HEK293 (cell line): ENCODE measurements at regions not wholly inside any gene's neighbourhood (a gene's known extent, or its start where the extent isn't known, plus 50 kb on each side); places are given as distances from the start of the nearest gene placed in this dataset.

Experiments used
- CTCF ChIA-PET: fragments of 350-600 bp; formaldehyde crosslinking; extraction: SDS; loops from one replicate; lab custom pipeline; 2021; ENCODE audit warnings: antibody characterized with exemption; lab: Yijun Ruan, JAX
- POLR2A ChIA-PET: fragments of 300-600 bp; formaldehyde crosslinking; extraction: SDS; loops from one replicate; lab custom pipeline; 2020; ENCODE audit warnings: antibody characterized with exemption, inconsistent platforms; lab: Yijun Ruan, JAX
- H3K27ac ChIP-seq: fragments of 200-500 bp; sonication (Bioruptor generic); 2 replicates; pipeline ENCODE4 v1.5.1; 2014; ENCODE audit warnings: low read depth, low read length, control low read depth, inconsistent platforms; ENCODE audit errors: extremely low read depth
- H3K36me3 ChIP-seq, 2 experiments: fragments of 200-500 bp in 1 of 2; sonication (Bioruptor generic) in 1 of 2; 1 replicate in 1 of 2; 2 replicates in 1 of 2; pipeline ENCODE4 v1.5.1; 2014 to 2017; ENCODE audit warnings: inconsistent platforms in 2 of 2, low read length in 2 of 2; ENCODE audit not compliant: control insufficient read depth in 2 of 2, insufficient read depth in 1 of 2
- H3K4me1 ChIP-seq: fragments of 200-500 bp; sonication (Bioruptor generic); 2 replicates; pipeline ENCODE4 v1.5.1; 2014; ENCODE audit warnings: mild to moderate bottlenecking, low read length, inconsistent platforms; ENCODE audit not compliant: control insufficient read depth, insufficient read depth
- H3K4me3 ChIP-seq: 2 replicates; pipeline ENCODE4 v1.5.1; 2011; ENCODE audit warnings: low read depth, mild to moderate bottlenecking, control low read depth, low read length, moderate library complexity
- H3K9me3 ChIP-seq: fragments of 200-500 bp; sonication (Bioruptor generic); 2 replicates; pipeline ENCODE4 v1.5.1; 2014; ENCODE audit warnings: low read depth, low read length, inconsistent platforms; ENCODE audit not compliant: control insufficient read depth, insufficient read depth
- BCL11A ChIP-seq: fragments of 450-650 bp; formaldehyde crosslinking; IDR thresholded peaks from 2 replicates; pipeline ENCODE4 v1.5.1; 2016; ENCODE audit warnings: low read depth, missing biosample characterization, missing genetic modification characterization
- GLI2 ChIP-seq: fragments of 450-650 bp; formaldehyde crosslinking; IDR thresholded peaks from 2 replicates; pipeline ENCODE4; 2017; ENCODE audit warnings: missing biosample characterization, missing genetic modification characterization, low read depth, borderline replicate concordance
- GLIS1 ChIP-seq: fragments of 450-650 bp; formaldehyde crosslinking; IDR thresholded peaks from 2 replicates; pipeline ENCODE4 v1.5.1; 2016; ENCODE audit warnings: missing biosample characterization, missing genetic modification characterization
- IKZF3 ChIP-seq: fragments of 450-650 bp; IDR thresholded peaks from 2 replicates; pipeline ENCODE4 v1.5.0; 2018; ENCODE audit warnings: missing biosample characterization, mild to moderate bottlenecking, missing genetic modification characterization, moderate library complexity
- KLF1 ChIP-seq: fragments of 450-650 bp; formaldehyde crosslinking; IDR thresholded peaks from 2 replicates; pipeline ENCODE4 v1.5.1; 2016; ENCODE audit warnings: missing biosample characterization, missing genetic modification characterization
- KLF7 ChIP-seq: fragments of 450-650 bp; formaldehyde crosslinking; IDR thresholded peaks from 2 replicates; pipeline ENCODE4 v1.5.1; 2016; ENCODE audit warnings: missing biosample characterization, missing genetic modification characterization, borderline replicate concordance
- KLF8 ChIP-seq: fragments of 450-650 bp; formaldehyde crosslinking; IDR thresholded peaks from 2 replicates; pipeline ENCODE4 v1.5.1; 2016; ENCODE audit warnings: missing biosample characterization, missing genetic modification characterization
- REPIN1 ChIP-seq: fragments of 450-650 bp; formaldehyde crosslinking; IDR thresholded peaks from 2 replicates; pipeline ENCODE4 v1.5.1; 2017; ENCODE audit warnings: missing biosample characterization, missing genetic modification characterization, low read depth
- ZNF10 ChIP-seq: fragments of 450-650 bp; formaldehyde crosslinking; IDR thresholded peaks from 2 replicates; pipeline ENCODE4 v1.5.1; 2017; ENCODE audit warnings: missing biosample characterization, missing genetic modification characterization
- ZNF174 ChIP-seq: fragments of 450-650 bp; formaldehyde crosslinking; IDR thresholded peaks from 2 replicates; pipeline ENCODE4 v1.5.0; 2017; ENCODE audit warnings: missing biosample characterization, mild to moderate bottlenecking, missing genetic modification characterization
- ZNF184 ChIP-seq: fragments of 450-650 bp; IDR thresholded peaks from 2 replicates; pipeline ENCODE4 v1.5.1; 2018; ENCODE audit warnings: missing biosample characterization, mild to moderate bottlenecking, missing genetic modification characterization
- ZNF2 ChIP-seq: fragments of 450-650 bp; formaldehyde crosslinking; IDR thresholded peaks from 2 replicates; pipeline ENCODE4 v1.5.1; 2016; ENCODE audit warnings: missing biosample characterization, missing genetic modification characterization
- ZNF202 ChIP-seq: fragments of 450-650 bp; formaldehyde crosslinking; IDR thresholded peaks from 2 replicates; pipeline ENCODE4 v1.5.1; 2016; ENCODE audit warnings: missing biosample characterization, missing genetic modification characterization, borderline replicate concordance
- ZNF221 ChIP-seq: fragments of 450-650 bp; formaldehyde crosslinking; IDR thresholded peaks from 2 replicates; pipeline ENCODE4 v1.5.1; 2017; ENCODE audit warnings: missing biosample characterization, missing genetic modification characterization, borderline replicate concordance
- ZNF223 ChIP-seq: fragments of 450-650 bp; formaldehyde crosslinking; IDR thresholded peaks from 2 replicates; pipeline ENCODE4 v1.5.1; 2016; ENCODE audit warnings: missing biosample characterization, missing genetic modification characterization
- ZNF274 ChIP-seq, 2 experiments: fragments of 200-500 bp in 1 of 2; fragments of 450-650 bp in 1 of 2; sonication (Bioruptor generic) in 1 of 2; formaldehyde crosslinking in 1 of 2; IDR thresholded peaks; 2 replicates each; pipeline versions ENCODE4 v1.5.1 to v1.6.1; 2014 to 2016; ENCODE audit warnings: borderline replicate concordance in 1 of 2, inconsistent platforms in 1 of 2, low read length in 1 of 2, missing biosample characterization in 1 of 2, missing genetic modification characterization in 1 of 2
- ZNF311 ChIP-seq: fragments of 450-650 bp; formaldehyde crosslinking; IDR thresholded peaks from 2 replicates; pipeline ENCODE4 v1.5.1; 2017; ENCODE audit warnings: missing biosample characterization, missing genetic modification characterization, borderline replicate concordance
- ZNF341 ChIP-seq: fragments of 450-650 bp; formaldehyde crosslinking; IDR thresholded peaks from 2 replicates; pipeline ENCODE4; 2016; ENCODE audit warnings: low read depth, missing biosample characterization, missing genetic modification characterization
- ZNF433 ChIP-seq: fragments of 450-650 bp; formaldehyde crosslinking; IDR thresholded peaks from 2 replicates; pipeline ENCODE4 v1.5.1; 2016; ENCODE audit warnings: missing biosample characterization, missing genetic modification characterization, low read depth
- ZNF473 ChIP-seq: fragments of 450-650 bp; formaldehyde crosslinking; IDR thresholded peaks from 2 replicates; pipeline ENCODE4 v1.5.1; 2017; ENCODE audit warnings: missing biosample characterization, missing genetic modification characterization
- ZNF549 ChIP-seq: fragments of 450-650 bp; IDR thresholded peaks from 2 replicates; pipeline ENCODE4 v1.5.1; 2018; ENCODE audit warnings: missing biosample characterization, missing genetic modification characterization, mild to moderate bottlenecking, inconsistent platforms, moderate library complexity
- ZNF555 ChIP-seq: fragments of 450-650 bp; formaldehyde crosslinking; conservative IDR thresholded peaks from 2 replicates; pipeline ENCODE4 v1.5.1; 2017; ENCODE audit warnings: missing biosample characterization, mild to moderate bottlenecking, missing genetic modification characterization, inconsistent platforms
- ZNF561 ChIP-seq: fragments of 450-650 bp; IDR thresholded peaks from 2 replicates; pipeline ENCODE4 v1.5.1; 2018; ENCODE audit warnings: missing biosample characterization, missing genetic modification characterization, borderline replicate concordance
- ZNF623 ChIP-seq: fragments of 450-650 bp; formaldehyde crosslinking; IDR thresholded peaks from 2 replicates; pipeline ENCODE4 v1.5.1; 2016; ENCODE audit warnings: missing biosample characterization, missing genetic modification characterization
- ZNF629 ChIP-seq: fragments of 450-650 bp; formaldehyde crosslinking; IDR thresholded peaks from 2 replicates; pipeline ENCODE4 v1.5.1; 2017; ENCODE audit warnings: missing biosample characterization, missing genetic modification characterization
- ZNF670 ChIP-seq: fragments of 450-650 bp; formaldehyde crosslinking; IDR thresholded peaks from 2 replicates; pipeline ENCODE4 v1.5.1; 2016; ENCODE audit warnings: missing biosample characterization, missing genetic modification characterization, low read depth
- ZNF777 ChIP-seq: fragments of 450-650 bp; formaldehyde crosslinking; IDR thresholded peaks from 2 replicates; pipeline ENCODE4 v1.5.1; 2017; ENCODE audit warnings: missing biosample characterization, missing genetic modification characterization, borderline replicate concordance
- ZNF791 ChIP-seq: fragments of 450-650 bp; formaldehyde crosslinking; IDR thresholded peaks from 2 replicates; pipeline ENCODE4 v1.5.1; 2016; ENCODE audit warnings: missing biosample characterization, missing genetic modification characterization
- ZSCAN30 ChIP-seq: fragments of 450-650 bp; IDR thresholded peaks from 2 replicates; pipeline ENCODE4 v1.5.1; 2018; ENCODE audit warnings: missing biosample characterization, mild to moderate bottlenecking, missing genetic modification characterization, moderate library complexity
- ZXDB ChIP-seq: fragments of 450-650 bp; formaldehyde crosslinking; IDR thresholded peaks from 2 replicates; pipeline ENCODE4 v1.5.1; 2016; ENCODE audit warnings: missing biosample characterization, missing genetic modification characterization
- TF ChIP-seq, protein P1 (sequence below): fragments of 450-650 bp; formaldehyde crosslinking; conservative IDR thresholded peaks from 2 replicates; pipeline ENCODE4 v1.5.1; 2016; ENCODE audit warnings: low read depth, missing biosample characterization, missing genetic modification characterization
- TF ChIP-seq, protein P2 (sequence below): fragments of 450-650 bp; formaldehyde crosslinking; IDR thresholded peaks from 2 replicates; pipeline ENCODE4; 2016; ENCODE audit warnings: missing biosample characterization, missing genetic modification characterization

DNA sequence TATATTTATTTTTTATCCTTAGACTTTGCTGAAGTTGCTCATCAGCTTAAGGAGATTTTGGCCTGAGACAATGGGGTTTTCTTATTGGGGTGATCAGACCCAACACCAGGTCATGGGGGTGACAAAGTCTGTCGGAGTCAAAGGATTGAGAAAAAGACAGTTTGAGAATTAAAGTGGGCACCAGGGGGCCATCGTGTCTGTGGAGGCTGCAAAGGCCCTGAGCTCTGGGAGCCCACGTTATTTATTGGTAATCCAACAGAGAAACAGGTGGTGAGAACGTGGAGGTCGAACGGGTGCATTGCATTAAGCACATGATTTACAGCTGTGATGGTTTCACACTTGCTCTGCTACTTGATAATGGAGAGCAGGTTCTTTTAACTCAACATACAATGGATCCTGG is 102.5 kb upstream of the CDH10 start (continued):
- TF ChIP-seq, protein P1, sequence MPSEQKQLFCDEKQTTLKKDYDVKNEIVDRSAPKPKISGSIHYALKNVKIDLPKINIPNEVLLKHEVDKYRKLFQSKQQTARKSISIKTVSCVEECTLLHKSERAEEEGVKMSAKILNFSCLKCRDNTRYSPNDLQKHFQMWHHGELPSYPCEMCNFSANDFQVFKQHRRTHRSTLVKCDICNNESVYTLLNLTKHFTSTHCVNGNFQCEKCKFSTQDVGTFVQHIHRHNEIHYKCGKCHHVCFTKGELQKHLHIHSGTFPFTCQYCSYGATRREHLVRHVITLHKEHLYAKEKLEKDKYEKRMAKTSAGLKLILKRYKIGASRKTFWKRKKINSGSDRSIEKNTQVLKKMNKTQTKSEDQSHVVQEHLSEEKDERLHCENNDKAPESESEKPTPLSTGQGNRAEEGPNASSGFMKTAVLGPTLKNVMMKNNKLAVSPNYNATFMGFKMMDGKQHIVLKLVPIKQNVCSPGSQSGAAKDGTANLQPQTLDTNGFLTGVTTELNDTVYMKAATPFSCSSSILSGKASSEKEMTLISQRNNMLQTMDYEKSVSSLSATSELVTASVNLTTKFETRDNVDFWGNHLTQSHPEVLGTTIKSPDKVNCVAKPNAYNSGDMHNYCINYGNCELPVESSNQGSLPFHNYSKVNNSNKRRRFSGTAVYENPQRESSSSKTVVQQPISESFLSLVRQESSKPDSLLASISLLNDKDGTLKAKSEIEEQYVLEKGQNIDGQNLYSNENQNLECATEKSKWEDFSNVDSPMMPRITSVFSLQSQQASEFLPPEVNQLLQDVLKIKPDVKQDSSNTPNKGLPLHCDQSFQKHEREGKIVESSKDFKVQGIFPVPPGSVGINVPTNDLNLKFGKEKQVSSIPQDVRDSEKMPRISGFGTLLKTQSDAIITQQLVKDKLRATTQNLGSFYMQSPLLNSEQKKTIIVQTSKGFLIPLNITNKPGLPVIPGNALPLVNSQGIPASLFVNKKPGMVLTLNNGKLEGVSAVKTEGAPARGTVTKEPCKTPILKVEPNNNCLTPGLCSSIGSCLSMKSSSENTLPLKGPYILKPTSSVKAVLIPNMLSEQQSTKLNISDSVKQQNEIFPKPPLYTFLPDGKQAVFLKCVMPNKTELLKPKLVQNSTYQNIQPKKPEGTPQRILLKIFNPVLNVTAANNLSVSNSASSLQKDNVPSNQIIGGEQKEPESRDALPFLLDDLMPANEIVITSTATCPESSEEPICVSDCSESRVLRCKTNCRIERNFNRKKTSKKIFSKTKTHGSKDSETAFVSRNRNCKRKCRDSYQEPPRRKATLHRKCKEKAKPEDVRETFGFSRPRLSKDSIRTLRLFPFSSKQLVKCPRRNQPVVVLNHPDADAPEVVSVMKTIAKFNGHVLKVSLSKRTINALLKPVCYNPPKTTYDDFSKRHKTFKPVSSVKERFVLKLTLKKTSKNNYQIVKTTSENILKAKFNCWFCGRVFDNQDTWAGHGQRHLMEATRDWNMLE (tag by site-specific recombination), result no peak
- TF ChIP-seq ZNF623 (tag by site-specific recombination), result no peak
- no peak for TF ChIP-seq ZNF629 (tag by site-specific recombination)
- no peak for TF ChIP-seq GLI2 (tag by site-specific recombination)
- TF ChIP-seq, all 188 proteins: peak for 0

DNA sequence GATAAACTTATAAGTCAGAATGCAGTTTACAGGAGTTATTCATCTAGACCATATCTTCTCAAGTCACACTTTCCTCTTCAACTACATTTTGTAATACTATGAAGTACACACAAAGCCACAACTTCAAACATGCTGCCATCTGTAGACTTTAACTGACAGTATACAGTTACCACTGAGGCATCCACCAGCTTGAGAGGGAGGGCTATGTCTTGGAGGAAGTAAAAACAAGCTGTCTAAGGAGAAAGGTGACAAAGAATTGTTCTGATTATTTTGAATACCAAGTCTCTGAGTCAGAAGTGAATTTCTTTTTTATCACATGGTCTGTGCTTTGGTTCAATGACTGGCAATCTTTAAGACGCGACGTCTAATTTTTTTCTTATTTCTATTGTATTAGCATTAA is 97.6 kb upstream of the CDH10 start:
- POLR2A ChIA-PET, result no interaction called here
- TF ChIP-seq ZNF202 (tag by site-specific recombination) (no peak), ZNF10 (tag by site-specific recombination) (no peak), GLIS1 (tag by site-specific recombination) (no peak), ZNF341 (tag by site-specific recombination) (no peak), ZNF274 (IDR thresholded peaks at IDR 0.05; ENCODE audit: low read length) (no peak), ZNF274 (tag by site-specific recombination; IDR thresholded peaks at IDR 0.05; ENCODE audit: borderline replicate concordance) (no peak), REPIN1 (no peak), ZXDB (no peak), ZNF174 (tag by site-specific recombination) (no peak), ZNF791 (tag by site-specific recombination) (no peak), IKZF3 (no peak), ZNF433 (tag by site-specific recombination) (no peak), ZSCAN30 (tag by site-specific recombination) (no peak), ZNF549 (no peak), ZNF777 (no peak), ZNF184 (no peak)
- CTCF ChIA-PET, result no interaction called here

DNA sequence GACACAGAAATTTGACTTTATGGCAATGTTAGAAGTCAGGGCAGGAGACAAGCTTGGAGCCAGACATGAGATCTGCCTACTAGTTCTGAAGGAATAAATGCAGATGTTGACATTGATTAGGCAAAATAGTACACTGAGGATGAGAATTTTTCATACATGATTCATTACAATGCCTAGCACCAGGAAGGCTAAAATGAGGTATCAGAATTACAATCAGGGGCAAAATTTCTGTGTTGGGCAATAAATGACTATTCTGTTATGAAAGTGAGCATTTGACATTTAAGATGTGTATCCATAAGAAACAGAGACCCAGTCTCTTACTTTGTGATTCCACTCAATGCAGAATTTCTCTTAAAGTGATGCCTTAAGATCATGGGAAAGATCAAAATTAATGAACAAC is 92.4 kb upstream of the CDH10 start:
- no peak overlapping the region for H3K27ac ChIP-seq
- CTCF ChIA-PET, result no interaction called here
- POLR2A ChIA-PET, result no interaction called here
- H3K36me3 ChIP-seq, result no peaks in the 10 kb centered on the region
- H3K4me3 ChIP-seq, result no peak overlapping the region
- H3K9me3 ChIP-seq, result no peaks in the 10 kb centered on the region
- H3K4me1 ChIP-seq, result no peaks in the 10 kb centered on the region
- TF ChIP-seq KLF1 (no peak), ZNF555 (tag by site-specific recombination) (no peak), ZNF311 (no peak), ZNF223 (tag by site-specific recombination) (no peak), ZNF670 (no peak), KLF7 (tag by site-specific recombination) (no peak), ZNF561 (tag by site-specific recombination) (no peak), KLF8 (tag by site-specific recombination) (no peak), BCL11A (no peak), ZNF221 (tag by site-specific recombination) (no peak), ZNF341 (tag by site-specific recombination) (no peak), ZNF549 (no peak), ZNF473 (tag by site-specific recombination) (no peak), ZNF2 (tag by site-specific recombination) (no peak)
- TF ChIP-seq, protein P2, sequence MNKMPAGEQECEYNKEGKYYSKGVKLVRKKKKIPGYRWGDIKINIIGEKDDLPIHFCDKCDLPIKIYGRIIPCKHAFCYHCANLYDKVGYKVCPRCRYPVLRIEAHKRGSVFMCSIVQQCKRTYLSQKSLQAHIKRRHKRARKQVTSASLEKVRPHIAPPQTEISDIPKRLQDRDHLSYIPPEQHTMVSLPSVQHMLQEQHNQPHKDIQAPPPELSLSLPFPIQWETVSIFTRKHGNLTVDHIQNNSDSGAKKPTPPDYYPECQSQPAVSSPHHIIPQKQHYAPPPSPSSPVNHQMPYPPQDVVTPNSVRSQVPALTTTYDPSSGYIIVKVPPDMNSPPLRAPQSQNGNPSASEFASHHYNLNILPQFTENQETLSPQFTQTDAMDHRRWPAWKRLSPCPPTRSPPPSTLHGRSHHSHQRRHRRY (tag by site-specific recombination), result no peak

More for the DNA sequence above, 97.6 kb upstream of the CDH10 start:
- no peaks in the 10 kb centered on the region for H3K9me3 ChIP-seq
- H3K4me3 ChIP-seq, result no peak overlapping the region
- H3K4me1 ChIP-seq, result no peaks in the 10 kb centered on the region
- no peaks in the 10 kb centered on the region for H3K36me3 ChIP-seq
- H3K27ac ChIP-seq, result no peak overlapping the region
